Raji (cell line): ENCODE measurements at regions not wholly inside any gene's neighbourhood (a gene's known extent, or its start where the extent isn't known, plus 50 kb on each side); places are given as distances from the start of the nearest gene placed in this dataset.

ENCODE experiments used
- POLR2A ChIP-seq: IDR thresholded peaks from 2 replicates; pipeline ENCODE4 v1.6.1; 2011; ENCODE audit warnings: low read depth, low read length, control low read depth; ENCODE audit not compliant: insufficient read depth

GRCh38 chr6:118706702-118707101 is 55.3 kb upstream of the CEP85L start:
- no peak for TF ChIP-seq POLR2A

GRCh38 chr6:118705544-118706491 is 54.4 kb upstream of the CEP85L start:
- TF ChIP-seq POLR2A = no peak

GRCh38 chr6:118704915-118705314 is 53.5 kb upstream of the CEP85L start:
- no peak for TF ChIP-seq POLR2A
